ENCODE measurements at regions not wholly inside any gene's neighbourhood (a gene's known extent, or its start where the extent isn't known, plus 50 kb on each side); places are given as distances from the start of the nearest gene placed in this dataset.

- no peak for TF ChIP-seq HMGA1 (CRISPR knock-in tag; conservative IDR thresholded peaks at IDR 0.05)
These were observed 362.4 kb upstream of the SOX11 start (continued) for GRCh38 chr2:5329763-5330162.

- Histone ChIP-seq H2AFZ (ENCODE audit: low read length) (no peak overlapping the region), H3K27ac (ENCODE audit: extremely low read length, insufficient read depth, low read length) (no peak overlapping the region), H3K9me3 (ENCODE audit: low read length) (peaks cover 50% of the 10 kb centered on the region), H4K20me1 (ENCODE audit: insufficient read depth, low read length) (no peaks in the 10 kb centered on the region), H3K79me2 (ENCODE audit: insufficient read depth, low read length) (no peaks in the 10 kb centered on the region), H3K9ac (ENCODE audit: insufficient read depth, low read depth, low read length) (no peak overlapping the region), H3K36me3 (replicated peaks in 1 of 2; ENCODE audit: control insufficient read depth in 1 of 2, insufficient read depth in 2 of 2, low read length in 2 of 2) (no peaks in the 10 kb centered on the region), H3K4me1 (ENCODE audit: insufficient read depth, low read length) (no peaks in the 10 kb centered on the region), H3K4me2 (ENCODE audit: low read depth, low read length) (no peak overlapping the region), H3K4me3 (replicated peaks in 1 of 3; ENCODE audit: insufficient read depth in 1 of 3, low read depth in 2 of 3, low read length in 3 of 3) (no peak overlapping the region), H3K27me3 (ENCODE audit: control insufficient read depth in 1 of 2, insufficient read depth in 2 of 2, low read length in 2 of 2) (no peaks in the 10 kb centered on the region)
- no TSS peak for BruUV-seq (replicated peaks)
- no peak for FAIRE-seq
- no peak for ATAC-seq
- TF ChIP-seq ATAD3A (CRISPR knock-in tag; IDR thresholded peaks at IDR 0.05): no peak
- no peak for TF ChIP-seq ZNF790 (CRISPR knock-in tag; IDR thresholded peaks at IDR 0.05; ENCODE audit: borderline replicate concordance)
- TF ChIP-seq ZNF883 (CRISPR knock-in tag; IDR thresholded peaks at IDR 0.05; ENCODE audit: not compliant biosample characterization): no peak
- no peak for TF ChIP-seq ZBTB8A (CRISPR knock-in tag; IDR thresholded peaks at IDR 0.05; ENCODE audit: borderline replicate concordance, low read depth)
- no peak for TF ChIP-seq RNF219 (CRISPR knock-in tag; IDR thresholded peaks at IDR 0.05)
- TF ChIP-seq AKNA (CRISPR knock-in tag; IDR thresholded peaks at IDR 0.05; ENCODE audit: borderline replicate concordance): no peak
- no peak for TF ChIP-seq PLSCR1 (CRISPR knock-in tag; IDR thresholded peaks at IDR 0.05; ENCODE audit: borderline replicate concordance)
- no peak for TF ChIP-seq ZBTB34 (CRISPR knock-in tag; IDR thresholded peaks at IDR 0.05)
- DNase-seq (ENCODE audit: low spot score): no peak
- CTCF ChIA-PET (ENCODE audit: low intra/inter-chr PET ratio, low total read pairs): no interaction called here
- intact Hi-C loops (cut with micrococcal nuclease; ENCODE audit: unreplicated experiment): no loop called here
- WGBS (ENCODE audit: low lambda C conversion rate): 0% methylated on average over 1 of the region's 1 CpG
- POLR2A ChIA-PET: no interaction called here
- in situ Hi-C loops (cut with HindIII; ENCODE audit: extremely low pct_ligation_motif_present, low pct_unique_long_range_greater_than_20kb): no loop called here
These were observed 361.2 kb upstream of the SOX11 start for GRCh38 chr2:5330961-5331360.
